ENCODE measurements at regions not wholly inside any gene's neighbourhood (a gene's known extent, or its start where the extent isn't known, plus 50 kb on each side); places are given as distances from the start of the nearest gene placed in this dataset.

DNA sequence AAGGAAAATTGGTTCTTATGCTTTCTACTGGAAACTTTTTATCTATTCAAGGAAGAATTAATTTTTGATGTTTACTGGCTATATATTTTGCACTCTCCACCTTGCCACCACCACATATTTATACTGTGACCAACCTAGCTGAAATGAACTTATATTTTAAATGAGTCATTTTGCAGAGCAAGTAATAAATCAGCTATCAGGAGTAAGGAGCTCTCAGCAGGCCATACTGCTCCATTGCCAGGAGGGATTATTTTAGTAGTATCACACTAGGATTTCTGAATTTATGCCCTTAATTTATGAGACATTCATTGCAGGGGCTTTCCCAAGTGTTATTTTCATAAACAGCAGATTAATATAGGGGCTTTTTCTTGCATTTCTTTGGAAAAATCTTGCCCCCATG, 125.8 kb upstream of the CYP1B1 start:
- DNase-seq (ENCODE audit: low read depth in 2 of 2), result peak; percentile 45 to 67

DNA sequence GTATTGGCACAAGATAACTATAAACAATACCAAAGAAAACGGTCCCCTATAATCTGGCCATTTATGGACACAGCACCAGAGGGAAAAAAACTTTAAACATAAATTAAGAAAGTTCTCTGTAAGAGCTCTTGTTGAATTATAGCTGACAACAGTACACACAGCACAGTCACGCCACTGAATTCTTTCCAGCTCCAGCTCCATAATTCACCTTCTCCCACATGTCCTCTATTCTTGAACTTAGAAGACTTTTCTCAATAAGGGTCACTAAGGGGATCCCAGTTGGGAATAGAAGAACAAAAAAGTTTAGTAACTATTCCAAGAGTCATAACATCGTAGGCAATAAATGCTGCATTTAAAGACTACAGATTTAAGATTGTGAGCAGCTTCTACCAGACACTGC, 124.6 kb upstream of the CYP1B1 start:
- Histone ChIP-seq H3K4me3 (replicated peaks in 1 of 4; ENCODE audit: control extremely low read depth in 1 of 4, insufficient read depth in 1 of 4, low read depth in 3 of 4, low read length in 4 of 4) (no peak overlapping the region), H4K20me1 (ENCODE audit: control insufficient read depth, extremely low read depth, insufficient read depth, low read length) (no peaks in the 10 kb centered on the region), H3K9me3 (ENCODE audit: control insufficient read depth, insufficient read depth, low read depth, low read length) (no peaks in the 10 kb centered on the region), H3K27me3 (ENCODE audit: control insufficient read depth, insufficient read depth, low read length) (no peaks in the 10 kb centered on the region), H3K79me2 (ENCODE audit: control insufficient read depth, insufficient read depth, low read length) (no peaks in the 10 kb centered on the region), H3K4me1 (ENCODE audit: control insufficient read depth, extremely low read depth, insufficient read depth, low read length) (no peaks in the 10 kb centered on the region), H3K9ac (ENCODE audit: insufficient read depth, low read length) (no peak overlapping the region), H2AFZ (ENCODE audit: low read length) (no peak overlapping the region), H3K4me2 (ENCODE audit: extremely low read depth, insufficient read depth, low read length) (no peak overlapping the region), H3K36me3 (ENCODE audit: control insufficient read depth, insufficient read depth, low read length) (no peaks in the 10 kb centered on the region), H3K27ac (ENCODE audit: insufficient read depth, low read length) (no peak overlapping the region)
- TF ChIP-seq, protein P1, sequence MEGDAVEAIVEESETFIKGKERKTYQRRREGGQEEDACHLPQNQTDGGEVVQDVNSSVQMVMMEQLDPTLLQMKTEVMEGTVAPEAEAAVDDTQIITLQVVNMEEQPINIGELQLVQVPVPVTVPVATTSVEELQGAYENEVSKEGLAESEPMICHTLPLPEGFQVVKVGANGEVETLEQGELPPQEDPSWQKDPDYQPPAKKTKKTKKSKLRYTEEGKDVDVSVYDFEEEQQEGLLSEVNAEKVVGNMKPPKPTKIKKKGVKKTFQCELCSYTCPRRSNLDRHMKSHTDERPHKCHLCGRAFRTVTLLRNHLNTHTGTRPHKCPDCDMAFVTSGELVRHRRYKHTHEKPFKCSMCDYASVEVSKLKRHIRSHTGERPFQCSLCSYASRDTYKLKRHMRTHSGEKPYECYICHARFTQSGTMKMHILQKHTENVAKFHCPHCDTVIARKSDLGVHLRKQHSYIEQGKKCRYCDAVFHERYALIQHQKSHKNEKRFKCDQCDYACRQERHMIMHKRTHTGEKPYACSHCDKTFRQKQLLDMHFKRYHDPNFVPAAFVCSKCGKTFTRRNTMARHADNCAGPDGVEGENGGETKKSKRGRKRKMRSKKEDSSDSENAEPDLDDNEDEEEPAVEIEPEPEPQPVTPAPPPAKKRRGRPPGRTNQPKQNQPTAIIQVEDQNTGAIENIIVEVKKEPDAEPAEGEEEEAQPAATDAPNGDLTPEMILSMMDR (conservative IDR thresholded peaks at IDR 0.05 in 1 of 2, IDR thresholded peaks at IDR 0.05 in 1 of 2; ENCODE audit: low read depth in 1 of 2, low read length in 2 of 2), result no peak
- no peak for TF ChIP-seq EZH2 (IDR thresholded peaks at IDR 0.05; ENCODE audit: low read length, missing control alignments)
- DNase-seq (ENCODE audit: low read depth in 2 of 2), result peak in 1 of 2 donors; percentile 28

More for the DNA sequence above, 125.8 kb upstream of the CYP1B1 start:
- Histone ChIP-seq H3K27me3 (ENCODE audit: control insufficient read depth, insufficient read depth, low read length) (no peaks in the 10 kb centered on the region), H3K4me2 (ENCODE audit: extremely low read depth, insufficient read depth, low read length) (no peak overlapping the region), H3K27ac (ENCODE audit: insufficient read depth, low read length) (no peak overlapping the region), H2AFZ (ENCODE audit: low read length) (no peak overlapping the region), H3K4me1 (ENCODE audit: control insufficient read depth, extremely low read depth, insufficient read depth, low read length) (no peaks in the 10 kb centered on the region), H4K20me1 (ENCODE audit: control insufficient read depth, extremely low read depth, insufficient read depth, low read length) (no peaks in the 10 kb centered on the region), H3K4me3 (replicated peaks in 1 of 4; ENCODE audit: control extremely low read depth in 1 of 4, insufficient read depth in 1 of 4, low read depth in 3 of 4, low read length in 4 of 4) (no peak overlapping the region), H3K79me2 (ENCODE audit: control insufficient read depth, insufficient read depth, low read length) (no peaks in the 10 kb centered on the region), H3K36me3 (ENCODE audit: control insufficient read depth, insufficient read depth, low read length) (no peaks in the 10 kb centered on the region), H3K9ac (ENCODE audit: insufficient read depth, low read length) (no peak overlapping the region), H3K9me3 (ENCODE audit: control insufficient read depth, insufficient read depth, low read depth, low read length) (no peaks in the 10 kb centered on the region)
- no peak for TF ChIP-seq EZH2 (IDR thresholded peaks at IDR 0.05; ENCODE audit: low read length, missing control alignments)
- TF ChIP-seq, protein P1 (conservative IDR thresholded peaks at IDR 0.05 in 1 of 2, IDR thresholded peaks at IDR 0.05 in 1 of 2; ENCODE audit: low read depth in 1 of 2, low read length in 2 of 2), result no peak

DNA sequence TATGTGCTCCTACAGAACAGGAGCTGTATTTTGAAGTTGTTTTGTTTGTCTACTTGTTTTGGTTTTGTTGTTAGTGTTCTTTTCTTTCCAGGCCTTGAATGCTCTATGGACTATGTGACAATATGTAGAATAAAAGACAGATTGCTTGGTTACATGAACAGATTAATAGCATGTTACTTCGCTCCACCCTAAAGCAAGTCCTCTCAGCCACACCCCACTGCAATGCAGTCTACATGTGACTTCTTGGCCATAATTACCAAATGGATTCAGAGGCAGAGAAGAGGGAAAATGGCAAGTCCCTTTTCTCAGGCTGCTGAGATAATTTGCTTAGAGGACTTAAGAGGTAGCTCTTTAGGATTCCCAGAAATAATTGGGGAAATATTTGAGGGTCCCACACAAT, 123.2 kb upstream of the CYP1B1 start:
- H3K36me3 ChIP-seq (ENCODE audit: control insufficient read depth, insufficient read depth, low read length), result no peaks in the 10 kb centered on the region
- H4K20me1 ChIP-seq (ENCODE audit: control insufficient read depth, extremely low read depth, insufficient read depth, low read length), result no peaks in the 10 kb centered on the region
- no peak overlapping the region for H3K4me2 ChIP-seq (ENCODE audit: extremely low read depth, insufficient read depth, low read length)
- no peak overlapping the region for H3K4me3 ChIP-seq (replicated peaks in 1 of 4; ENCODE audit: control extremely low read depth in 1 of 4, insufficient read depth in 1 of 4, low read depth in 3 of 4, low read length in 4 of 4)
- no peak overlapping the region for H3K27ac ChIP-seq (ENCODE audit: insufficient read depth, low read length)
- no peaks in the 10 kb centered on the region for H3K4me1 ChIP-seq (ENCODE audit: control insufficient read depth, extremely low read depth, insufficient read depth, low read length)
- H3K9ac ChIP-seq (ENCODE audit: insufficient read depth, low read length), result no peak overlapping the region
- no peak for DNase-seq (ENCODE audit: low read depth in 2 of 2)
- no peaks in the 10 kb centered on the region for H3K9me3 ChIP-seq (ENCODE audit: control insufficient read depth, insufficient read depth, low read depth, low read length)
- H3K79me2 ChIP-seq (ENCODE audit: control insufficient read depth, insufficient read depth, low read length), result no peaks in the 10 kb centered on the region
- no peak for TF ChIP-seq EZH2 (IDR thresholded peaks at IDR 0.05; ENCODE audit: low read length, missing control alignments)
- TF ChIP-seq, protein P1 (conservative IDR thresholded peaks at IDR 0.05 in 1 of 2, IDR thresholded peaks at IDR 0.05 in 1 of 2; ENCODE audit: low read depth in 1 of 2, low read length in 2 of 2), result no peak
- no peak overlapping the region for H2AFZ ChIP-seq (ENCODE audit: low read length)
- no peaks in the 10 kb centered on the region for H3K27me3 ChIP-seq (ENCODE audit: control insufficient read depth, insufficient read depth, low read length)
